Testis (tissue), 2 donors: ENCODE measurements at regions not wholly inside any gene's neighbourhood (a gene's known extent, or its start where the extent isn't known, plus 50 kb on each side); places are given as distances from the start of the nearest gene placed in this dataset.

Source experiments
- CTCF ChIP-seq, 3 experiments: fragments of 450-650 bp in 2 of 3; fragments of 200-600 bp in 1 of 3; sonication (generic) in 1 of 3; IDR thresholded peaks; one replicate each; pipeline ENCODE4 v1.5.1; 2016 to 2019; ENCODE audit warnings: antibody characterized with exemption in 3 of 3, mild to moderate bottlenecking in 2 of 3, moderate library complexity in 1 of 3
- POLR2A ChIP-seq: fragments of 450-650 bp; IDR thresholded peaks from one replicate; pipeline ENCODE4 v1.6.1; 2017; ENCODE audit warnings: antibody characterized with exemption, mild to moderate bottlenecking, moderate library complexity

GRCh38 chr2:181140928-181141327, 160.5 kb downstream of the UBE2E3 start:
- TF ChIP-seq CTCF (IDR thresholded peaks at IDR 0.05) (no peak), POLR2A (no peak)
